ENCODE measurements at regions not wholly inside any gene's neighbourhood (a gene's known extent, or its start where the extent isn't known, plus 50 kb on each side); places are given as distances from the start of the nearest gene placed in this dataset.

DNA sequence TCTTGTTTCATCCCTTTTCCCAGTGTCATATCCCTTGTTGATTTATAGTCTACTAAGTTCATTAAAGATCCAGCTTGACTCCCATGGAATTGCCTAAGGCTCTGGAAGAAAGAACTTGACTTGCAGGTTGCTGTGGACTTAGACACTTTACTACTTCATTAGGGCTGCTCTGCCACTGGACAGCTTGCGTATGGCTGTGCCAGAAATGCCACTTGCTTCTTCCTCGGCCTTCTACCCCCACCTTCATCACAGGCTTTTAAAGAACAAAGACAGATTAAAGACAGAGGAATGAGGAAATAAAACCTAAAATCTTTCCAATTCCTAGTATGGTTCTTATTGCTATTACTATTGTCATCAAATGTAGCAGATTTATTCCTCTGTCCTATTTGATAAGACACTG lies 591.7 kb downstream of the BCL11A start:
- TF ChIP-seq POLR2A (IDR thresholded peaks at IDR 0.05) (no peak), CTCF (IDR thresholded peaks at IDR 0.05) (no peak), POLR2AphosphoS5 (IDR thresholded peaks at IDR 0.05) (no peak)
